ENCODE measurements at regions not wholly inside any gene's neighbourhood (a gene's known extent, or its start where the extent isn't known, plus 50 kb on each side); places are given as distances from the start of the nearest gene placed in this dataset.

GRCh38 chr4:67020438-67020797 lies 524.9 kb downstream of the CENPC start:
- Mint-ChIP-seq H3K27me3 (no peaks in the 10 kb centered on the region), H3K27ac (no peak overlapping the region), H3K4me3 (no peak overlapping the region), H3K36me3 (ENCODE audit: low read depth) (no peaks in the 10 kb centered on the region), H3K4me1 (no peaks in the 10 kb centered on the region)
- DNase-seq (no peak), ATAC-seq (no peak)
- H3K9me3 ChIP-seq (ENCODE audit: control insufficient read depth, low read length, poor library complexity, severe bottlenecking) = no peaks in the 10 kb centered on the region

GRCh38 chr4:67019686-67020437 lies 525.4 kb downstream of the CENPC start:
- H3K36me3 Mint-ChIP-seq (ENCODE audit: low read depth) = no peaks in the 10 kb centered on the region
- no peaks in the 10 kb centered on the region for H3K9me3 ChIP-seq (ENCODE audit: control insufficient read depth, low read length, poor library complexity, severe bottlenecking)
- H3K27me3 Mint-ChIP-seq = no peaks in the 10 kb centered on the region
- DNase-seq = no peak
- H3K27ac Mint-ChIP-seq = no peak overlapping the region
- no peaks in the 10 kb centered on the region for H3K4me1 Mint-ChIP-seq
- no peak overlapping the region for H3K4me3 Mint-ChIP-seq
- no peak for ATAC-seq

GRCh38 chr4:67014592-67014991 lies 530.7 kb downstream of the CENPC start:
- no peaks in the 10 kb centered on the region for H3K4me1 Mint-ChIP-seq
- H3K27me3 Mint-ChIP-seq = no peaks in the 10 kb centered on the region
- H3K4me3 Mint-ChIP-seq = no peak overlapping the region
- no peaks in the 10 kb centered on the region for H3K9me3 ChIP-seq (ENCODE audit: control insufficient read depth, low read length, poor library complexity, severe bottlenecking)
- H3K27ac Mint-ChIP-seq = no peak overlapping the region
- H3K36me3 Mint-ChIP-seq (ENCODE audit: low read depth) = no peaks in the 10 kb centered on the region
- DNase-seq (no peak), ATAC-seq (no peak)

- DNase-seq = no peak
- no peak overlapping the region for H3K27ac Mint-ChIP-seq
- H3K36me3 Mint-ChIP-seq (ENCODE audit: low read depth) = no peaks in the 10 kb centered on the region
- no peaks in the 10 kb centered on the region for H3K9me3 ChIP-seq (ENCODE audit: control insufficient read depth, low read length, poor library complexity, severe bottlenecking)
- no peak for ATAC-seq
- H3K4me3 Mint-ChIP-seq = no peak overlapping the region
- H3K27me3 Mint-ChIP-seq = no peaks in the 10 kb centered on the region
- no peaks in the 10 kb centered on the region for H3K4me1 Mint-ChIP-seq
Observed at GRCh38 chr4:67006791-67007190, 538.5 kb downstream of the CENPC start.

- no peaks in the 10 kb centered on the region for H3K4me1 Mint-ChIP-seq
- H3K27ac Mint-ChIP-seq = no peak overlapping the region
- no peak overlapping the region for H3K4me3 Mint-ChIP-seq
- H3K9me3 ChIP-seq (ENCODE audit: control insufficient read depth, low read length, poor library complexity, severe bottlenecking) = no peaks in the 10 kb centered on the region
- peaks cover 2% of the 10 kb centered on the region for H3K36me3 Mint-ChIP-seq (ENCODE audit: low read depth)
- no peak for DNase-seq
- ATAC-seq = no peak
- H3K27me3 Mint-ChIP-seq = no peaks in the 10 kb centered on the region
Observed at GRCh38 chr4:66991521-66991920, 553.8 kb downstream of the CENPC start.

- H3K4me3 Mint-ChIP-seq = no peak overlapping the region
- no peaks in the 10 kb centered on the region for H3K4me1 Mint-ChIP-seq
- H3K9me3 ChIP-seq (ENCODE audit: control insufficient read depth, low read length, poor library complexity, severe bottlenecking) = no peaks in the 10 kb centered on the region
- H3K27ac Mint-ChIP-seq = no peak overlapping the region
- H3K36me3 Mint-ChIP-seq (ENCODE audit: low read depth) = no peaks in the 10 kb centered on the region
- no peak for ATAC-seq
- no peak for DNase-seq
- H3K27me3 Mint-ChIP-seq = no peaks in the 10 kb centered on the region
Observed at GRCh38 chr4:66974665-66975064, 570.6 kb downstream of the CENPC start.

- Mint-ChIP-seq H3K36me3 (ENCODE audit: low read depth) (no peaks in the 10 kb centered on the region), H3K4me1 (no peaks in the 10 kb centered on the region), H3K27me3 (no peaks in the 10 kb centered on the region), H3K4me3 (no peak overlapping the region), H3K27ac (no peak overlapping the region)
- no peak for ATAC-seq
- DNase-seq = no peak
- H3K9me3 ChIP-seq (ENCODE audit: control insufficient read depth, low read length, poor library complexity, severe bottlenecking) = no peaks in the 10 kb centered on the region
Observed at GRCh38 chr4:66972087-66972486, 573.2 kb downstream of the CENPC start.

- no peaks in the 10 kb centered on the region for H3K4me1 Mint-ChIP-seq
- H3K27ac Mint-ChIP-seq = no peak overlapping the region
- H3K4me3 Mint-ChIP-seq = no peak overlapping the region
- no peaks in the 10 kb centered on the region for H3K36me3 Mint-ChIP-seq (ENCODE audit: low read depth)
- no peak for ATAC-seq
- no peaks in the 10 kb centered on the region for H3K9me3 ChIP-seq (ENCODE audit: control insufficient read depth, low read length, poor library complexity, severe bottlenecking)
- no peaks in the 10 kb centered on the region for H3K27me3 Mint-ChIP-seq
- DNase-seq = no peak
Observed at GRCh38 chr4:66964467-66964866, 580.8 kb downstream of the CENPC start.

GRCh38 chr4:66963084-66963483 lies 582.2 kb downstream of the CENPC start:
- DNase-seq (no peak), ATAC-seq (no peak)
- Mint-ChIP-seq H3K27me3 (no peaks in the 10 kb centered on the region), H3K27ac (no peak overlapping the region), H3K4me1 (no peaks in the 10 kb centered on the region), H3K4me3 (no peak overlapping the region), H3K36me3 (ENCODE audit: low read depth) (no peaks in the 10 kb centered on the region)
- no peaks in the 10 kb centered on the region for H3K9me3 ChIP-seq (ENCODE audit: control insufficient read depth, low read length, poor library complexity, severe bottlenecking)

GRCh38 chr4:66959207-66959606 lies 586.1 kb downstream of the CENPC start:
- Mint-ChIP-seq H3K4me3 (no peak overlapping the region), H3K27ac (no peak overlapping the region), H3K36me3 (ENCODE audit: low read depth) (no peaks in the 10 kb centered on the region), H3K4me1 (no peaks in the 10 kb centered on the region), H3K27me3 (no peaks in the 10 kb centered on the region)
- DNase-seq (no peak), ATAC-seq (no peak)
- no peaks in the 10 kb centered on the region for H3K9me3 ChIP-seq (ENCODE audit: control insufficient read depth, low read length, poor library complexity, severe bottlenecking)

GRCh38 chr4:66956852-66957251 lies 588.5 kb downstream of the CENPC start:
- no peaks in the 10 kb centered on the region for H3K36me3 Mint-ChIP-seq (ENCODE audit: low read depth)
- ATAC-seq (no peak), DNase-seq (no peak)
- H3K27ac Mint-ChIP-seq = no peak overlapping the region
- H3K27me3 Mint-ChIP-seq = no peaks in the 10 kb centered on the region
- no peaks in the 10 kb centered on the region for H3K4me1 Mint-ChIP-seq
- no peaks in the 10 kb centered on the region for H3K9me3 ChIP-seq (ENCODE audit: control insufficient read depth, low read length, poor library complexity, severe bottlenecking)
- H3K4me3 Mint-ChIP-seq = no peak overlapping the region

GRCh38 chr4:66956426-66956825 lies 588.9 kb downstream of the CENPC start:
- Mint-ChIP-seq H3K36me3 (ENCODE audit: low read depth) (no peaks in the 10 kb centered on the region), H3K27me3 (no peaks in the 10 kb centered on the region), H3K4me3 (no peak overlapping the region), H3K4me1 (no peaks in the 10 kb centered on the region), H3K27ac (no peak overlapping the region)
- ATAC-seq (no peak), DNase-seq (no peak)
- H3K9me3 ChIP-seq (ENCODE audit: control insufficient read depth, low read length, poor library complexity, severe bottlenecking) = no peaks in the 10 kb centered on the region

- no peak overlapping the region for H3K4me3 Mint-ChIP-seq
- H3K27me3 Mint-ChIP-seq = no peaks in the 10 kb centered on the region
- H3K4me1 Mint-ChIP-seq = no peaks in the 10 kb centered on the region
- H3K27ac Mint-ChIP-seq = no peak overlapping the region
- no peaks in the 10 kb centered on the region for H3K36me3 Mint-ChIP-seq (ENCODE audit: low read depth)
- ATAC-seq (no peak), DNase-seq (no peak)
- no peaks in the 10 kb centered on the region for H3K9me3 ChIP-seq (ENCODE audit: control insufficient read depth, low read length, poor library complexity, severe bottlenecking)
Observed at GRCh38 chr4:66955784-66956183, 589.5 kb downstream of the CENPC start.

GRCh38 chr4:66949419-66949818 lies 595.9 kb downstream of the CENPC start:
- Mint-ChIP-seq H3K4me3 (no peak overlapping the region), H3K4me1 (no peaks in the 10 kb centered on the region), H3K36me3 (ENCODE audit: low read depth) (no peaks in the 10 kb centered on the region), H3K27ac (no peak overlapping the region), H3K27me3 (no peaks in the 10 kb centered on the region)
- ATAC-seq (no peak), DNase-seq (no peak)
- H3K9me3 ChIP-seq (ENCODE audit: control insufficient read depth, low read length, poor library complexity, severe bottlenecking) = no peaks in the 10 kb centered on the region
